H7 (cell line): ENCODE measurements at regions not wholly inside any gene's neighbourhood (a gene's known extent, or its start where the extent isn't known, plus 50 kb on each side); places are given as distances from the start of the nearest gene placed in this dataset.
"Not testable (repeated sequence)": the region's sequence is repeated elsewhere in the genome, so short reads cannot be mapped to it uniquely, and the experiment has no call there.

Experiments used
- DNase-seq: peaks from one replicate; pipeline ENCODE4 v3.0.0; 2012
- H3K27me3 ChIP-seq: 2 replicates; pipeline ENCODE4 v1.6.0; 2011; ENCODE audit warnings: mild to moderate bottlenecking, low read length; ENCODE audit not compliant: control insufficient read depth, insufficient read depth
- H3K36me3 ChIP-seq: replicated peaks from 2 replicates; pipeline ENCODE4 v1.5.1; 2011; ENCODE audit warnings: low read length; ENCODE audit not compliant: control insufficient read depth, insufficient read depth
- H3K4me3 ChIP-seq: 2 replicates; pipeline ENCODE4 v1.5.1; 2011; ENCODE audit warnings: low read depth, mild to moderate bottlenecking, control low read depth, low read length, moderate library complexity; ENCODE audit not compliant: insufficient read depth

GRCh38 chr9:11163843-11164242 is 551.0 kb upstream of the PTPRD start:
- H3K36me3 ChIP-seq = no peaks in the 10 kb centered on the region
- DNase-seq = no peak
- H3K4me3 ChIP-seq = no peak overlapping the region
- H3K27me3 ChIP-seq = no peaks in the 10 kb centered on the region

- no peaks in the 10 kb centered on the region for H3K36me3 ChIP-seq
- H3K27me3 ChIP-seq = no peaks in the 10 kb centered on the region
- DNase-seq = no peak
- H3K4me3 ChIP-seq = no peak overlapping the region
Observed at GRCh38 chr9:11182001-11182400, 569.2 kb upstream of the PTPRD start.

GRCh38 chr9:11190719-11191118 is 577.9 kb upstream of the PTPRD start:
- Histone ChIP-seq H3K27me3 (no peaks in the 10 kb centered on the region), H3K36me3 (no peaks in the 10 kb centered on the region), H3K4me3 (no peak overlapping the region)
- no peak for DNase-seq

GRCh38 chr9:11192993-11193392 is 580.2 kb upstream of the PTPRD start:
- DNase-seq = no peak
- H3K36me3 ChIP-seq = no peaks in the 10 kb centered on the region
- H3K4me3 ChIP-seq = no peak overlapping the region
- H3K27me3 ChIP-seq = no peaks in the 10 kb centered on the region

- H3K36me3 ChIP-seq = no peaks in the 10 kb centered on the region
- DNase-seq = no peak
- H3K27me3 ChIP-seq = no peaks in the 10 kb centered on the region
- no peak overlapping the region for H3K4me3 ChIP-seq
Observed at GRCh38 chr9:11194246-11194645, 581.4 kb upstream of the PTPRD start.

GRCh38 chr9:11196840-11197365 is 584.1 kb upstream of the PTPRD start:
- not testable (repeated sequence) for H3K36me3 ChIP-seq, H3K27me3 ChIP-seq, H3K4me3 ChIP-seq, DNase-seq

- Histone ChIP-seq H3K27me3 (no peaks in the 10 kb centered on the region), H3K4me3 (no peak overlapping the region), H3K36me3 (no peaks in the 10 kb centered on the region)
- DNase-seq = peak; percentile 48
Observed at GRCh38 chr9:11199335-11199734, 586.5 kb upstream of the PTPRD start.

GRCh38 chr9:11204521-11204920 is 591.7 kb upstream of the PTPRD start:
- H3K36me3 ChIP-seq = no peaks in the 10 kb centered on the region
- no peaks in the 10 kb centered on the region for H3K27me3 ChIP-seq
- no peak for DNase-seq
- H3K4me3 ChIP-seq = no peak overlapping the region

- Histone ChIP-seq H3K36me3 (no peaks in the 10 kb centered on the region), H3K27me3 (no peaks in the 10 kb centered on the region), H3K4me3 (no peak overlapping the region)
- no peak for DNase-seq
Observed at GRCh38 chr9:11206925-11207324, 594.1 kb upstream of the PTPRD start.

GRCh38 chr9:11233696-11234095 is 620.9 kb upstream of the PTPRD start:
- no peaks in the 10 kb centered on the region for H3K36me3 ChIP-seq
- DNase-seq = no peak
- no peak overlapping the region for H3K4me3 ChIP-seq
- H3K27me3 ChIP-seq = no peaks in the 10 kb centered on the region

GRCh38 chr9:11235061-11235460 is 622.3 kb upstream of the PTPRD start:
- no peaks in the 10 kb centered on the region for H3K27me3 ChIP-seq
- DNase-seq = no peak
- no peak overlapping the region for H3K4me3 ChIP-seq
- H3K36me3 ChIP-seq = no peaks in the 10 kb centered on the region

GRCh38 chr9:11241779-11242178 is 629.0 kb upstream of the PTPRD start:
- Histone ChIP-seq H3K36me3 (no peaks in the 10 kb centered on the region), H3K27me3 (no peaks in the 10 kb centered on the region), H3K4me3 (no peak overlapping the region)
- DNase-seq = no peak

GRCh38 chr9:11257992-11258391 is 645.2 kb upstream of the PTPRD start:
- no peak for DNase-seq
- no peaks in the 10 kb centered on the region for H3K27me3 ChIP-seq

GRCh38 chr9:11269036-11269435 is 656.2 kb upstream of the PTPRD start:
- H3K36me3 ChIP-seq = no peaks in the 10 kb centered on the region
- DNase-seq = no peak
- H3K4me3 ChIP-seq = no peak overlapping the region
- no peaks in the 10 kb centered on the region for H3K27me3 ChIP-seq

More at GRCh38 chr9:11257992-11258391, 645.2 kb upstream of the PTPRD start:
- no peaks in the 10 kb centered on the region for H3K36me3 ChIP-seq
- H3K4me3 ChIP-seq = no peak overlapping the region

- H3K4me3 ChIP-seq = no peak overlapping the region
- no peaks in the 10 kb centered on the region for H3K36me3 ChIP-seq
- DNase-seq = no peak
- H3K27me3 ChIP-seq = no peaks in the 10 kb centered on the region
Observed at GRCh38 chr9:11275158-11275695, 662.4 kb upstream of the PTPRD start.

- no peak for DNase-seq
- no peaks in the 10 kb centered on the region for H3K27me3 ChIP-seq
- H3K36me3 ChIP-seq = no peaks in the 10 kb centered on the region
- H3K4me3 ChIP-seq = no peak overlapping the region
Observed at GRCh38 chr9:11312966-11313365, 700.2 kb upstream of the PTPRD start.
